ENCODE measurements at regions not wholly inside any gene's neighbourhood (a gene's known extent, or its start where the extent isn't known, plus 50 kb on each side); places are given as distances from the start of the nearest gene placed in this dataset.

- no peaks in the 10 kb centered on the region for H3K36me3 ChIP-seq
- DNase-seq (ENCODE audit: low spot score in 2 of 2), result no peak
- TF ChIP-seq POLR2A (IDR thresholded peaks at IDR 0.05) (no peak), EP300 (IDR thresholded peaks at IDR 0.05) (peak in 1 of 2 donors; percentile 32), CTCF (IDR thresholded peaks at IDR 0.05) (no peak)
- no peak overlapping the region for H3K27ac ChIP-seq
- H3K4me1 ChIP-seq, result no peaks in the 10 kb centered on the region
- no peak overlapping the region for H3K4me3 ChIP-seq
- no peaks in the 10 kb centered on the region for H3K9me3 ChIP-seq
- 67 to 71% methylated on average over 10 of the region's 10 CpGs for WGBS, 2 donors
- no peaks in the 10 kb centered on the region for H3K27me3 ChIP-seq
Observed at GRCh38 chr10:33073641-33074415, 115.8 kb upstream of the ITGB1 start.

GRCh38 chr10:33071857-33072256 lies 113.8 kb upstream of the ITGB1 start:
- no peak overlapping the region for H3K4me3 ChIP-seq
- WGBS, 2 donors, result 73 to 83% methylated on average over 2 of the region's 2 CpGs
- no peaks in the 10 kb centered on the region for H3K4me1 ChIP-seq
- no peaks in the 10 kb centered on the region for H3K27me3 ChIP-seq
- H3K36me3 ChIP-seq, result no peaks in the 10 kb centered on the region
- H3K9me3 ChIP-seq, result no peaks in the 10 kb centered on the region
- no peak for TF ChIP-seq CTCF (IDR thresholded peaks at IDR 0.05)
- no peak for TF ChIP-seq EP300 (IDR thresholded peaks at IDR 0.05)
- TF ChIP-seq POLR2A (IDR thresholded peaks at IDR 0.05), result no peak
- DNase-seq (ENCODE audit: low spot score in 2 of 2), result no peak
- H3K27ac ChIP-seq, result no peak overlapping the region

GRCh38 chr10:33070101-33070500 lies 112.1 kb upstream of the ITGB1 start:
- Histone ChIP-seq H3K27me3 (no peaks in the 10 kb centered on the region), H3K4me3 (no peak overlapping the region), H3K27ac (no peak overlapping the region), H3K36me3 (no peaks in the 10 kb centered on the region), H3K9me3 (no peaks in the 10 kb centered on the region), H3K4me1 (no peaks in the 10 kb centered on the region)
- DNase-seq (ENCODE audit: low spot score in 2 of 2), result no peak
- TF ChIP-seq POLR2A (IDR thresholded peaks at IDR 0.05) (no peak), EP300 (IDR thresholded peaks at IDR 0.05) (no peak), CTCF (IDR thresholded peaks at IDR 0.05) (no peak)
- WGBS, 2 donors, result 86 to 93% methylated on average over 6 of the region's 6 CpGs

GRCh38 chr10:33067917-33068316 lies 109.9 kb upstream of the ITGB1 start:
- Histone ChIP-seq H3K4me3 (no peak overlapping the region), H3K27ac (no peak overlapping the region), H3K9me3 (no peaks in the 10 kb centered on the region), H3K27me3 (no peaks in the 10 kb centered on the region), H3K36me3 (no peaks in the 10 kb centered on the region), H3K4me1 (no peaks in the 10 kb centered on the region)
- DNase-seq (ENCODE audit: low spot score in 2 of 2), result no peak
- TF ChIP-seq CTCF (IDR thresholded peaks at IDR 0.05) (no peak), EP300 (IDR thresholded peaks at IDR 0.05) (no peak), POLR2A (IDR thresholded peaks at IDR 0.05) (no peak)
- WGBS, 2 donors, result 31 to 46% methylated on average over 2 of the region's 2 CpGs

GRCh38 chr10:33067481-33067880 lies 109.5 kb upstream of the ITGB1 start:
- Histone ChIP-seq H3K27ac (no peak overlapping the region), H3K9me3 (no peaks in the 10 kb centered on the region), H3K36me3 (no peaks in the 10 kb centered on the region), H3K27me3 (no peaks in the 10 kb centered on the region), H3K4me1 (no peaks in the 10 kb centered on the region), H3K4me3 (no peak overlapping the region)
- 33 to 74% methylated on average over 2 of the region's 2 CpGs for WGBS, 2 donors
- no peak for DNase-seq (ENCODE audit: low spot score in 2 of 2)
- TF ChIP-seq POLR2A (IDR thresholded peaks at IDR 0.05) (no peak), CTCF (IDR thresholded peaks at IDR 0.05) (no peak), EP300 (IDR thresholded peaks at IDR 0.05) (no peak)
